Activated CD4-positive, alpha-beta memory T cell treated with anti-CD3 and anti-CD28 coated beads, Interleukin-2, amount 10 ng/mL, durations not matched to agents 7 days and 5 days (primary cell): ENCODE measurements at regions not wholly inside any gene's neighbourhood (a gene's known extent, or its start where the extent isn't known, plus 50 kb on each side); places are given as distances from the start of the nearest gene placed in this dataset.

ENCODE experiments used
- CTCF ChIA-PET: fragments of 350-600 bp; sonication (Branson Sonifier 250); formaldehyde crosslinking; loops from one replicate; lab custom pipeline; 2021; ENCODE audit warnings: antibody characterized with exemption, inconsistent platforms; lab: Charles Lee
- POLR2A ChIA-PET: fragments of 350-600 bp; sonication (Branson Sonifier 250); formaldehyde crosslinking; loops from one replicate; lab custom pipeline; 2021; ENCODE audit warnings: antibody characterized with exemption; lab: Charles Lee
- DNase-seq: peaks from one replicate; pipeline ENCODE4 v3.0.0-alpha.2; 2020
- H3K27ac Mint-ChIP-seq: one replicate; pipeline ENCODE4 v1.8.0; 2021; ENCODE audit warnings: mild to moderate bottlenecking, mixed read lengths
- H3K27me3 Mint-ChIP-seq: one replicate; pipeline ENCODE4 v1.8.0; 2021; ENCODE audit warnings: mixed read lengths
- H3K36me3 Mint-ChIP-seq: one replicate; pipeline ENCODE4 v1.8.0; 2021; ENCODE audit warnings: low read depth, mixed read lengths
- H3K4me1 Mint-ChIP-seq: one replicate; pipeline ENCODE4 v1.8.0; 2021; ENCODE audit warnings: mixed read lengths
- H3K4me3 Mint-ChIP-seq: one replicate; pipeline ENCODE4 v1.8.0; 2021; ENCODE audit warnings: mild to moderate bottlenecking, mixed read lengths
- H3K9me3 Mint-ChIP-seq: one replicate; pipeline ENCODE4 v1.8.0; 2021; ENCODE audit warnings: mixed read lengths

DNA sequence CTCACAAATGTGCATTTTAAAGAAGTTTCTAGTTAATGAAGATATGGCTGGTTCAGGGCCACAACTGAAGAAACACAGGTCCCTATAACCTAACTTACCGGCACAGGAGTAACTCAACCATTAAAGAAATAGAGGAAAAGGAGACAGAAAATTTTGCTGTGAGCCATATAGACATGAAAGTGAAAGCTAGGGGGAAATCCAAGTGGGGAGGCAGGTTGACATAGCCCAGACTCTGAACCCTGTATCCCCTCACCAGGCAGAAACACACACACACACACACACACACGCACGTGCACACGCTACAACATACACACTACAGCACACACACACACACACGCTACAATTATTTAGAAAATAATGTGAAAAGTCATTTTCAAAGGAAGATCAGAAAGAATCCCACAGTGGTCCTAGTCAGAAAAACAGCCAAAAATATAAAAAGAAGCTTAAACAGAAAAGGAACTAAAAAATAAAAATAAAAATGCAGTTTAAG, 856.4 kb upstream of the CDH6 start:
- no peaks in the 10 kb centered on the region for H3K36me3 Mint-ChIP-seq
- no peak for DNase-seq
- H3K4me3 Mint-ChIP-seq: no peak overlapping the region
- H3K4me1 Mint-ChIP-seq: no peaks in the 10 kb centered on the region
- POLR2A ChIA-PET: no interaction called here
- H3K27ac Mint-ChIP-seq: no peak overlapping the region
- CTCF ChIA-PET: interaction anchor here (0.7 kb wide), 1 partner anchor 49 kb away, joined by 3 read pairs; no protein-coding TSS in a partner anchor
- peaks cover 2% of the 10 kb centered on the region for H3K9me3 Mint-ChIP-seq
- H3K27me3 Mint-ChIP-seq: no peaks in the 10 kb centered on the region

DNA sequence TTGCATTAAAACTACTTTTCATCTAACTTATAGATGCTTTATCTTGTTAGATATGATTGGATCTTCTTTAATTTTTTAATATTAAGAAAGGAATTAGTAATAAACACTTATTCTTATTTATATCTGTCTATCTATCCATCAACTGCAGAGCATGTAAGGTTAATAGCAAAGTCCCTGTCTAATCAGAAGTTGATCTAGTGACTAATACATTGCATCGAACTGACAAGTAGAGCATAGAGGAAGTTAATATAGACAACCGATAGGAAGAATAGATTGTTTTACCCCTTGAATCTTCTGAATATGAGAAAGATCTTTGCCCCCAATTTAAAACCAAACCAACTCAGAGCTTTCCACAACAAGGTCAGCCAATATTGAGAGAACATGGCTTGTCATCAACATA, 862.0 kb upstream of the CDH6 start:
- CTCF ChIA-PET: no interaction called here
- Mint-ChIP-seq H3K4me1 (no peaks in the 10 kb centered on the region), H3K36me3 (no peaks in the 10 kb centered on the region), H3K9me3 (peaks cover 6% of the 10 kb centered on the region), H3K27me3 (no peaks in the 10 kb centered on the region), H3K27ac (no peak overlapping the region), H3K4me3 (no peak overlapping the region)
- POLR2A ChIA-PET: no interaction called here
- no peak for DNase-seq

DNA sequence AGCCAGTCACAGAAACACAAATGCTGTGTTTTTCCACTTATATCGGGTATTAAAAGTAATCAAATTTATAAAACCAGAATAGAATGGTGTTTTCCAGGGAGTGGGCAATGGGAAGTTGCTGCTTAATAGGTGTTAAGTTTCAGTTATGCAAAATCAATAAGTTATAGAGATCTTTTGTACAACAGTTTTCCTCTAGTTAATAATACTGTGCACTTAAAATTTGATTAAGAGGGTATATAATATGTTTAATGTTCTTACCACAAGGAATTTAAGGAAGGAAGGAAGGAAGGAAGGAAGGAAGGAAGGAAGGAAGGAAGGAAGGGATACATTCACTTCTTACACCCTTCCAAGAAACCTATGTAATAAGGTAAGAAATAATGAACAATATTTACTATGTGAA, 867.7 kb upstream of the CDH6 start:
- H3K4me3 Mint-ChIP-seq: no peak overlapping the region
- H3K4me1 Mint-ChIP-seq: no peaks in the 10 kb centered on the region
- DNase-seq: no peak
- ChIA-PET CTCF (no interaction called here), POLR2A (no interaction called here)
- H3K27me3 Mint-ChIP-seq: no peaks in the 10 kb centered on the region
- H3K27ac Mint-ChIP-seq: no peak overlapping the region
- H3K9me3 Mint-ChIP-seq: no peaks in the 10 kb centered on the region
- H3K36me3 Mint-ChIP-seq: no peaks in the 10 kb centered on the region

DNA sequence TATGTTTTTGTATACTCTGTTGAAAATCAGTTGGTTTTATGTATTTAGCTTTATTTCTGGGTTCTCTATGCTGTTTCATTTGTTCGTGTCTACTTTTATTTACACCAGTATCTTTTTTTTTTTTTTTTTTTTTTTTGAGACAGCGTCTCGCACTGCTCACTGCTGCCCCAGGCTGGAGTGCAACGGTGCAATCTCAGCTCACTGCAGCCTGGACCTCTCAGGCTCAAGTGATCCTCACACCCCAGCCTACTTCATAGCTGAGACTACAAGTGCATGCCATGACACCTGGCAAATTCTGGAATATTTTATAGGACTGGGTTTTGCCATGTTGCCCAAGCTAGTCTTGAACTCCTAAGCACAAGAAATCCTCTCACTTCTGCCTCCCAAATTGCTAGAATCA, 869.4 kb upstream of the CDH6 start:
- no peaks in the 10 kb centered on the region for H3K36me3 Mint-ChIP-seq
- DNase-seq: no peak
- H3K9me3 Mint-ChIP-seq: peaks cover 5% of the 10 kb centered on the region
- ChIA-PET CTCF (no interaction called here), POLR2A (no interaction called here)
- no peaks in the 10 kb centered on the region for H3K27me3 Mint-ChIP-seq
- H3K27ac Mint-ChIP-seq: no peak overlapping the region
- H3K4me3 Mint-ChIP-seq: no peak overlapping the region
- no peaks in the 10 kb centered on the region for H3K4me1 Mint-ChIP-seq

DNA sequence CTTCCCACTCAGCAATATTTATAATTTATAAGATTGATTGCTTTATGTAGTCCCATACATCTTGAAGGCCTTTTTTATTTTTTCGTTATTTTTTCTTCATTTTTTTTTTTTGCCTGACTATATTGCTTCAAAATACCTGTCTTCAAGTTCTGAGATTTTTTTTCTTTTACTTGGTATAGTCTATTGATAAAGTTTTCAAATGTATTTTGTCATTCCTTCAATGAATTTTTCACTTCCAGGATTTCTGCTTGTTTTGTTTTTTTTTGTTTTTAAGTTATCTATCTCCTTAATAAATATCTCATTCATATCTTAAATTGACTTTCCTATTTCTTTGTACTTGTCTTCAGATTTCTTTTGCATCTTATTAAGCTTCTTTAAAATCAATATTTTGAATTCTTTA, 905.6 kb upstream of the CDH6 start:
- ChIA-PET POLR2A (no interaction called here), CTCF (no interaction called here)
- no peak overlapping the region for H3K4me3 Mint-ChIP-seq
- no peak overlapping the region for H3K27ac Mint-ChIP-seq
- no peak for DNase-seq
- no peaks in the 10 kb centered on the region for H3K4me1 Mint-ChIP-seq
- peaks cover 16% of the 10 kb centered on the region for H3K9me3 Mint-ChIP-seq
- H3K36me3 Mint-ChIP-seq: no peaks in the 10 kb centered on the region
- no peaks in the 10 kb centered on the region for H3K27me3 Mint-ChIP-seq

DNA sequence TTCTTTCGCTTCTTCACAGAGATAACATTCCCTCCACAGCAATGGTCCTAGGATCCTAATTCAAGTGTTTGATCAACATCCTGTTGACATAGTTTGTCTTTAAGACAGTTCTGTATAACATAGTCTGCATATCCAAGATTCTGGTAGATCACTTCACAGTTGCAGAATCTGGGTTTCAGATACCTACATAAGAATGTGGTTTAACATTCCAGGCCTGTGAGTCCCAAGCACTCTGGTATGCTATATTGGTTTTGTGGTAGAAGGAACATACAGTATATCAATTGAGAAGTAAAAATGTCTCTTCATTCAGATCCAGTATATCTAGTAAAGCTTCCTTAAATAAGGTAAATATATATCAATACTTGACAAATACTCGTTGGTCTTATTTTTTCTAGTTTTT, 914.2 kb upstream of the CDH6 start:
- H3K4me1 Mint-ChIP-seq: no peaks in the 10 kb centered on the region
- no peak overlapping the region for H3K4me3 Mint-ChIP-seq
- no peaks in the 10 kb centered on the region for H3K36me3 Mint-ChIP-seq
- H3K27me3 Mint-ChIP-seq: no peaks in the 10 kb centered on the region
- H3K27ac Mint-ChIP-seq: no peak overlapping the region
- ChIA-PET POLR2A (no interaction called here), CTCF (no interaction called here)
- DNase-seq: no peak
- peaks cover 20% of the 10 kb centered on the region for H3K9me3 Mint-ChIP-seq

DNA sequence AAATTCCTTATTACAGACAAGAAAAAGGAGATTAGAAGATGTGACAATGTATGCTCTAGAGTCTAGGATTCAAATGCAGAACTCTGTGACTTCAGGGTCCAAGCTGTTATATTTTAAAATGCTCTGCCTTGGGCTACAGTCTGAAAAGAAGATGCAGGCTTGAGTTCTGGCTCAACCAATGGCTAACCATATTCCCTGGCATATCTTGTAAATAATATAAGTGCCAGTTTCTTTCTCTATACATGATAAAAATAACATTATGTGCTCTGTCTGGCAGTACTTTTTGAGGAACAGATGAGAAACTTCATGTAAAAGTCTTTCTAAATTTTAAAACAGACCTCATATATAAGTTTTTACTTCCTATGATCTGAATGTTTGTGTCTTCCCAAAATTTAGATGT, 926.5 kb upstream of the CDH6 start:
- Mint-ChIP-seq H3K4me3 (no peak overlapping the region), H3K27ac (no peak overlapping the region), H3K4me1 (no peaks in the 10 kb centered on the region), H3K27me3 (no peaks in the 10 kb centered on the region), H3K9me3 (peaks cover 6% of the 10 kb centered on the region), H3K36me3 (no peaks in the 10 kb centered on the region)
- ChIA-PET POLR2A (no interaction called here), CTCF (no interaction called here)
- DNase-seq: no peak

DNA sequence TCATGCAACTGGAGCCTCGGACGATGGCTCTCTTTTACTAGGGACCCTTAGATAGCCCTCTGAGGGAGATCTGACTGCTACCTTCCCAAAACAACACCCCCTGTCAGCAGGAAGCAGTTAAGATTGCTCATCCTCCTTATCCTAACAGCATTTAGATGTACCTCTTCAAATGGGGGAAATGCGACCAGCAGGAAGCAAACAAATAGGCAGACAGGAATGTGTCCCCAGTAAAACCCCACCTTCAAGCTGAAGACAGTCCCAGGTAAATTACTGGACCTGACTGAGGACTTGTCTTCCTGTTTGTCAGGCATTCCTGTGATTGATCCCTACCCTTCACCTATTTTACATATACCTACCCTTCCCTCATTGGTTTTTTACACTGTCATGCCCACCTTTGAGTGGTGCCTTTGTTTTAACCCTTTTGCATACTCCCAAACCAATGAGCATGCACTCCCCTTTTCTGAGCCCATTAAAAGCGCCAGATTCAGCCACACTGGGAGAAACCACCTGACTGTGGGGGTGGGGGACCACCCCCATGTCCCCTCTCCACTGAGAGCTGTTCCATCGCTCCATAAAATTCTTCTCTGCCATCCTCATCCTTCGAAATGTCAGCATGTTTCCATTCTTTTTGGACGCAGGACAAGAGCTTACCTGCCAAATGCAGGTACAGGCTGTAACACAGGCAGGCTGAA, 954.0 kb upstream of the CDH6 start:
- no peaks in the 10 kb centered on the region for H3K36me3 Mint-ChIP-seq
- POLR2A ChIA-PET: no interaction called here
- H3K4me3 Mint-ChIP-seq: no peak overlapping the region
- CTCF ChIA-PET: no interaction called here
- H3K27me3 Mint-ChIP-seq: no peaks in the 10 kb centered on the region
- no peaks in the 10 kb centered on the region for H3K4me1 Mint-ChIP-seq
- H3K9me3 Mint-ChIP-seq: peaks cover 10% of the 10 kb centered on the region
- DNase-seq: no peak
- no peak overlapping the region for H3K27ac Mint-ChIP-seq

DNA sequence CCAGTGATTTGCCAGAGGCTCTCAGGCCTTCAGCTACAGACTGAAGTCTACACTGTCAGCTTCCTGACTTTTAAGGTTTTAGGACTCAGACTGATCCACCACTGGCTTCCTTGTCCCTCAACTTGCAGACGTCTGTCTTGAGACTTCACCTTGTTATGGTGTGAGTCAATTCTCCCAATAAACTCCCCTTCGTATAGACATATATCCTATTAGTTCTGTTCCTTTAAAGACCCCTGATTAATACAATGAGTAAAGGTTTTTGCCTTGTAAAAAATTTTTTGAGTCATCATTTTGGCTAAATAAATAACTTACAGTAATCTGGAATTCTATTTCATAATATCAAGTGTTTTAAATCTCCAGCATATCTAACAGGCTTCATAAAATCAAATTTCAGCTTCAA, 956.3 kb upstream of the CDH6 start:
- no peak for DNase-seq
- Mint-ChIP-seq H3K27ac (no peak overlapping the region), H3K4me1 (no peaks in the 10 kb centered on the region), H3K4me3 (no peak overlapping the region), H3K9me3 (peaks cover 12% of the 10 kb centered on the region), H3K36me3 (no peaks in the 10 kb centered on the region), H3K27me3 (no peaks in the 10 kb centered on the region)
- CTCF ChIA-PET: no interaction called here
- POLR2A ChIA-PET: no interaction called here

DNA sequence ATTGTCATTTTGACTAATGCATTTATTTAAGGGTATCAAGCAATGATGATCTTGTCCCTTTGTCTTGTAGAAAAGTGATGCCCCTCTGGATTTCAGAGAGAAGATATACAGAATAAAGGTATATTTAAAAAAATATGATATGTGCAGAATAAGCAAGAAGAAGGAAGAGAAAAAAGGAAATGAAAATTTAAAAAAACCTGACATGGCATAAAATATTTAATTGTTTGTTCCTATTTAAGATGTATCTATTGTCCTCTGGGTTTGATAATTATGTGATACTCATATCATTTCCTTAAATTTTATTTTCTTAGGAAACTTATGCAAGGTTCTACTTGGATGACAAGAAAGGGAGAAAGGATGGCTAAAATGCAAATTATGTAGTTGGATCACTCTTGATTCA, 983.7 kb upstream of the CDH6 start:
- POLR2A ChIA-PET: no interaction called here

DNA sequence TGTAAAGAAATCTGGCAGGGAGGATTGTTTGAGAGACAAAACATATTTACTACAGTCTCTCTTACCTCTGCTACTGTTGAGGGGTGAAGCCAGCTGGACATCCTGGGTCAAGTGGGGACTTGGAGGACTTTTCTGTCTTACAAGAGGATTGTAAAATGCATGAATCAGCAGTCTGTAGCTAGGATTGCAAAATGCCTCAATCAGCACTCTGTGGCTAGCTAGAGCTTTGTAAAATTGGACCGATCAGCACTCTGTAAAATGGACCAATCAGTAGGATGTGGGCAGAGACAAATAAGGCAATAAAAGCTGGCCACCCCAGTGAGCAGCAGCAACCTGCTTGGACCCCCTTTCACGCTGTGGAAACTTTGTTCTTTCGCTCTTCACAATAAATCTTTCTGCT, 995.8 kb upstream of the CDH6 start:
- POLR2A ChIA-PET: no interaction called here
- H3K36me3 Mint-ChIP-seq: no peaks in the 10 kb centered on the region
- H3K4me1 Mint-ChIP-seq: no peaks in the 10 kb centered on the region
- peaks cover 18% of the 10 kb centered on the region for H3K9me3 Mint-ChIP-seq
- DNase-seq: no peak
- H3K4me3 Mint-ChIP-seq: no peak overlapping the region
- CTCF ChIA-PET: no interaction called here
- no peaks in the 10 kb centered on the region for H3K27me3 Mint-ChIP-seq
- no peak overlapping the region for H3K27ac Mint-ChIP-seq

More for the DNA sequence above, 983.7 kb upstream of the CDH6 start:
- CTCF ChIA-PET: no interaction called here
- no peak overlapping the region for H3K27ac Mint-ChIP-seq
- no peaks in the 10 kb centered on the region for H3K36me3 Mint-ChIP-seq
- H3K4me3 Mint-ChIP-seq: no peak overlapping the region
- no peaks in the 10 kb centered on the region for H3K4me1 Mint-ChIP-seq
- H3K9me3 Mint-ChIP-seq: peaks cover 15% of the 10 kb centered on the region
- H3K27me3 Mint-ChIP-seq: no peaks in the 10 kb centered on the region
- DNase-seq: no peak

DNA sequence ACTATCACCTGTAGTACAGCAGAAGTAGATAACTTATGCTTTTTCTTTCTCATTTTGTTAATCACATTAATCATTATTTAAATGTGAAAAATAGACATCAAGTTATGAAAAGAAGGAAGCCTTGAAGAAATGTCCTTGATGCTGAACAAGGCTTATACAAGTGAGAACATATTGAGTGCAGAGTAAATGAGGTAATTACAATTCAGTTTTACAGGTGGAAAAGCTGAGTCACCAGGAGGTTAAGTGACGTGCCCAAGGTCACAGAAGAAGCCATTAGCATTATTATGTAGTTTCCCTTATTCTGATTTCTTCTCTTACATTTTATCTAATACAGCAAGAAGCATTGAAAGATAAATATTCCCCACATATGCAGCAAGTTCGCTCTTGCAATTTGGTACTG, 998.5 kb upstream of the CDH6 start:
- H3K27me3 Mint-ChIP-seq: no peaks in the 10 kb centered on the region
- no peak for DNase-seq
- no peak overlapping the region for H3K4me3 Mint-ChIP-seq
- ChIA-PET CTCF (no interaction called here), POLR2A (no interaction called here)
- H3K9me3 Mint-ChIP-seq: peaks cover 15% of the 10 kb centered on the region
- H3K36me3 Mint-ChIP-seq: no peaks in the 10 kb centered on the region
- no peaks in the 10 kb centered on the region for H3K4me1 Mint-ChIP-seq
- no peak overlapping the region for H3K27ac Mint-ChIP-seq

DNA sequence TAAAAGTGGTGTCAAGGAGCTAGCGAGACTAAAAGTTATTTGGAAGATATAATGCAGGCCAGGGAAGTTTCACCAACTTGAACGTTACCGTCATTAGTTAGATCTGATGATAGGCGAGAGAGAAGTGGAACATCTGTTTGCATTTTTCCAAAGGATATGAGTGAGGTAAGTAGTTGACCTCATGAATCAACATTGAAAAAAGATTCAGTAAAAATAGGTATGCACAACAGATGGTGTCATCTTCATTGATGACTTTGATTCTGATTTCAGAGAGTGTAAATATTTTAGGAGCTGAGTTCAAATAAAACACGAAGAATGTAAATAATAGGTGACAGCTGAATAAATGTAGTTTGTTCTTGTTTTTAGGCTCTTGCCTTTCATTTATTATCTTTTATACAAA, 998.9 kb upstream of the CDH6 start:
- ChIA-PET POLR2A (no interaction called here), CTCF (no interaction called here)
- H3K27ac Mint-ChIP-seq: no peak overlapping the region
- no peak overlapping the region for H3K4me3 Mint-ChIP-seq
- H3K9me3 Mint-ChIP-seq: peaks cover 15% of the 10 kb centered on the region
- no peaks in the 10 kb centered on the region for H3K4me1 Mint-ChIP-seq
- H3K36me3 Mint-ChIP-seq: no peaks in the 10 kb centered on the region
- no peak for DNase-seq
- H3K27me3 Mint-ChIP-seq: no peaks in the 10 kb centered on the region

DNA sequence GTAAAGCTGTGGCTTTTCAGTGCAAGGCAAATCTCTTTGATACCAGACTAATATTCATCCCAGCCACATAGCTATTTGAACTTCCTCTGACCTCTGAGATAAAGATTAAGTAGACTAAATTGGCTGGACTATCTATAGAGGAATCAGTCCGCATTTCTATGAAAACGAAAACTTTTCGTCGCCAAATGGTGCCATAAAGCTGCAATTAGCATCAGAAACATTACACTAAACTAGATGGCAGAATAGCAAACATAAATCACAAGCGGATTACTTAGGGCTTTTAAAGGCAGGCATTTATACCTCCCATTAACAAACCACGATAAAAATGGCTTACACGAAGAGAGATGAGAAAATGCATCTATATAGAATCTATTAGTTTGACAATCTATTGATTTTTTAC, 1009.7 kb upstream of the CDH6 start:
- Mint-ChIP-seq H3K4me1 (no peaks in the 10 kb centered on the region), H3K27ac (no peak overlapping the region), H3K4me3 (no peak overlapping the region), H3K27me3 (no peaks in the 10 kb centered on the region), H3K9me3 (peaks cover 4% of the 10 kb centered on the region), H3K36me3 (no peaks in the 10 kb centered on the region)
- POLR2A ChIA-PET: no interaction called here
- no peak for DNase-seq
- CTCF ChIA-PET: no interaction called here
